Activated effector memory CD4-positive, alpha-beta T cell treated with anti-CD3 and anti-CD28 coated beads, Interleukin-2, amount 50 U/mL, for 16 hours (primary cell): ENCODE measurements at regions not wholly inside any gene's neighbourhood (a gene's known extent, or its start where the extent isn't known, plus 50 kb on each side); places are given as distances from the start of the nearest gene placed in this dataset.

Experiments used
- DNase-seq: peaks from one replicate; pipeline ENCODE4 v3.0.0-alpha.2; 2020

- no peak for DNase-seq
These were observed 149.3 kb upstream of the GSE1 start for GRCh38 chr16:85463672-85464382.

- DNase-seq = no peak
These were observed 148.5 kb upstream of the GSE1 start for GRCh38 chr16:85464383-85465305.

- DNase-seq = no peak
These were observed 147.5 kb upstream of the GSE1 start for GRCh38 chr16:85465328-85466303.

- no peak for DNase-seq
These were observed 146.8 kb upstream of the GSE1 start for GRCh38 chr16:85466304-85466700.

- DNase-seq = no peak
These were observed 146.1 kb upstream of the GSE1 start for GRCh38 chr16:85466989-85467388.

- no peak for DNase-seq
These were observed 143.1 kb upstream of the GSE1 start for GRCh38 chr16:85469929-85470590.

GRCh38 chr16:85470873-85471272 lies 142.2 kb upstream of the GSE1 start:
- no peak for DNase-seq

GRCh38 chr16:85471469-85472431 lies 141.4 kb upstream of the GSE1 start:
- no peak for DNase-seq

GRCh38 chr16:85472514-85472913 lies 140.6 kb upstream of the GSE1 start:
- no peak for DNase-seq

GRCh38 chr16:85473323-85473722 lies 139.8 kb upstream of the GSE1 start:
- DNase-seq = no peak

- DNase-seq = no peak
These were observed 139.1 kb upstream of the GSE1 start for GRCh38 chr16:85473909-85474620.

- no peak for DNase-seq
These were observed 138.4 kb upstream of the GSE1 start for GRCh38 chr16:85474621-85475217.

- DNase-seq = no peak
These were observed 137.9 kb upstream of the GSE1 start for GRCh38 chr16:85475233-85475632.

GRCh38 chr16:85475691-85476300 lies 137.3 kb upstream of the GSE1 start:
- no peak for DNase-seq

- DNase-seq = no peak
These were observed 136.7 kb upstream of the GSE1 start for GRCh38 chr16:85476389-85476788.

GRCh38 chr16:85477801-85478363 lies 135.2 kb upstream of the GSE1 start:
- DNase-seq = no peak

- DNase-seq = no peak
These were observed 133.0 kb upstream of the GSE1 start for GRCh38 chr16:85479972-85480726.

GRCh38 chr16:85480727-85481101 lies 132.4 kb upstream of the GSE1 start:
- DNase-seq = no peak

- no peak for DNase-seq
These were observed 131.9 kb upstream of the GSE1 start for GRCh38 chr16:85481206-85481605.
